ENCODE measurements at regions not wholly inside any gene's neighbourhood (a gene's known extent, or its start where the extent isn't known, plus 50 kb on each side); places are given as distances from the start of the nearest gene placed in this dataset.

DNA sequence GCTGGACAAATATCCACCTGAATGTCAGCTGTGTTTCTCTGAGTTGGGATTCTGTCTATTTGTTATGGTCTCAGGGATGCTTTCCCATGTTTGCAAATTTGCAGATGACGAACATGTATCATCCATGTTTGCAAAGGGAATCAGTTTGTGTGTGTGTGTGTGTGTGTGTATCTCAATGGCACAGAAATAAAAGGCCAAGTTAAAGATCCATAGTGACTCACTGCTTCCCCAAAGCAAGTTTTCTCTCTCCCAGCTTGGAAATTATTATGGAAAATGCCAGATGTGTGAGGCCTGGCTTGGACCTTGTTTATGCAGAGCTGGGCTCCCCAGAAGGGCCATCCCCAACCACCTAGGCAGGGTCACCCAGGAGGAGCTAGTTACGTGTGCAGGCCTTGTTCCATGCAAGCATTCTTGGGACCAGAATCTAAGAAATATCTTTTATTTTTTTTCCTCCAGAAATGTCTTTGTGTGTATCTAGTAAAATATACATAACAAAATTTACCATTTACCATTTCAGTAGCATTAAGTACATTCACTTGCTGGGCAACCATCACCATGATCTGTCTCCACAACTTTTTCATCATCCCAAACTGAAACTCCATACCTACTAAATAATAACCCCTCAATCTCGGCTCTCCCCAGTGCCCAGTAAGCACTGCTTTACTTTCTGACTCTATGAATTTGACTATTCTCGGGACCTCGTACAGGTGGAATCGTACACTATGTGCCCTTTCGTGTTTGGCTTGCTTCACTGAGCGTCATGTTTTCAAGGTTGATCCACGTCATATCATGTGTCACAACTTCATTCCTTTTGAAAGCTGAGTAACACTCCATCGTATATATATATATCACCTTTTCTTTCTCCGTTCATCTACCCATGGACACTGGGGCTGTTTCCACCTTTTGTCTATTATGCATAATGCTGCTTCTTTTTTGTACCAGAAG lies 56.6 kb upstream of the WNT7B start:
- Histone ChIP-seq H4K20me1 (ENCODE audit: insufficient read depth, low read length) (no peaks in the 10 kb centered on the region), H3K4ac (ENCODE audit: low read depth, low read length) (no peak overlapping the region), H4K91ac (ENCODE audit: insufficient read depth, low read depth, low read length) (no peak overlapping the region), H3K27ac (ENCODE audit: insufficient read depth, low read length) (no peak overlapping the region), H2AK5ac (ENCODE audit: low read depth, low read length) (no peak overlapping the region), H3K9me1 (ENCODE audit: insufficient read depth, low read length) (peaks cover 7% of the 10 kb centered on the region), H2BK120ac (ENCODE audit: low read depth, low read length) (no peak overlapping the region), H4K5ac (ENCODE audit: low read depth, low read length) (no peak overlapping the region), H3K4me1 (ENCODE audit: control insufficient read depth, insufficient read depth, low read length) (peaks cover 7% of the 10 kb centered on the region), H3K4me2 (ENCODE audit: low read depth, low read length) (no peak overlapping the region), H3K23ac (ENCODE audit: low read depth, low read length) (no peak overlapping the region), H3K9me3 (ENCODE audit: control insufficient read depth, insufficient read depth, low read length) (no peaks in the 10 kb centered on the region), H2AK9ac (replicated peaks; ENCODE audit: low read depth, low read length, poor library complexity) (no peak overlapping the region), H3K36me3 (ENCODE audit: control insufficient read depth, insufficient read depth, low read length) (no peaks in the 10 kb centered on the region), H2BK20ac (ENCODE audit: low read depth, low read length) (no peak overlapping the region), H3K18ac (ENCODE audit: low read depth, low read length) (no peak overlapping the region), H2BK15ac (ENCODE audit: low read depth, low read length) (no peak overlapping the region), H2BK5ac (ENCODE audit: low read depth, low read length, poor library complexity, severe bottlenecking) (no peak overlapping the region), H4K8ac (ENCODE audit: low read depth in 2 of 2, low read length in 2 of 2) (peak overlapping the region in 1 of 2 experiments; percentile 11; a peak in 1 of 4 replicates), H3K4me3 (ENCODE audit: insufficient read depth, low read depth, low read length) (no peak overlapping the region), H3K27me3 (ENCODE audit: control insufficient read depth, insufficient read depth, low read length) (no peaks in the 10 kb centered on the region), H3K56ac (ENCODE audit: extremely low read depth, insufficient read depth, low read length) (no peak overlapping the region), H2AFZ (replicated peaks; ENCODE audit: low read length, poor library complexity) (no peak overlapping the region), H3K79me1 (ENCODE audit: low read depth in 1 of 2, low read length in 2 of 2) (peaks cover 4 to 12% of the 10 kb centered on the region in 2 experiments; a peak in 3 of 4 replicates), H3K14ac (replicated peaks; ENCODE audit: low read depth, low read length) (no peak overlapping the region), H3K9ac (ENCODE audit: low read depth, low read length) (no peak overlapping the region)
- ChIA-PET CTCF (no interaction called here), POLR2A (ENCODE audit: unreplicated experiment) (no interaction called here)
- dilution Hi-C loops (cut with HindIII; ENCODE audit: low sequenced_read_pairs, unreplicated experiment) = no loop called here
- no TSS peak for BruUV-seq (replicated peaks)
- ATAC-seq (ENCODE audit: low read depth) = no peak
- WGBS, 2 experiments (ENCODE audit: extremely low coverage in 2 of 2, insufficient read length in 1 of 2) = 87% methylated on average over 3 of the region's 11 CpGs; no CpG with 5 or more reads in 1 of the 2 experiments
- peak; percentile 72 for DNase-seq
- in situ Hi-C loops (cut with MboI; ENCODE audit: low sequenced_read_pairs) = no loop called here
- TF ChIP-seq NFE2L2 (IDR thresholded peaks at IDR 0.05; ENCODE audit: low read depth, low read length) = no peak
- TF ChIP-seq, protein P1, sequence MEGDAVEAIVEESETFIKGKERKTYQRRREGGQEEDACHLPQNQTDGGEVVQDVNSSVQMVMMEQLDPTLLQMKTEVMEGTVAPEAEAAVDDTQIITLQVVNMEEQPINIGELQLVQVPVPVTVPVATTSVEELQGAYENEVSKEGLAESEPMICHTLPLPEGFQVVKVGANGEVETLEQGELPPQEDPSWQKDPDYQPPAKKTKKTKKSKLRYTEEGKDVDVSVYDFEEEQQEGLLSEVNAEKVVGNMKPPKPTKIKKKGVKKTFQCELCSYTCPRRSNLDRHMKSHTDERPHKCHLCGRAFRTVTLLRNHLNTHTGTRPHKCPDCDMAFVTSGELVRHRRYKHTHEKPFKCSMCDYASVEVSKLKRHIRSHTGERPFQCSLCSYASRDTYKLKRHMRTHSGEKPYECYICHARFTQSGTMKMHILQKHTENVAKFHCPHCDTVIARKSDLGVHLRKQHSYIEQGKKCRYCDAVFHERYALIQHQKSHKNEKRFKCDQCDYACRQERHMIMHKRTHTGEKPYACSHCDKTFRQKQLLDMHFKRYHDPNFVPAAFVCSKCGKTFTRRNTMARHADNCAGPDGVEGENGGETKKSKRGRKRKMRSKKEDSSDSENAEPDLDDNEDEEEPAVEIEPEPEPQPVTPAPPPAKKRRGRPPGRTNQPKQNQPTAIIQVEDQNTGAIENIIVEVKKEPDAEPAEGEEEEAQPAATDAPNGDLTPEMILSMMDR (conservative IDR thresholded peaks at IDR 0.05; ENCODE audit: low read depth, low read length) = no peak
- TF ChIP-seq FOS (IDR thresholded peaks at IDR 0.05; ENCODE audit: low read depth, low read length) = no peak
- TF ChIP-seq RCOR1 (IDR thresholded peaks at IDR 0.05; ENCODE audit: insufficient replicate concordance, low read length) = no peak
- TF ChIP-seq POLR2A (IDR thresholded peaks at IDR 0.05; ENCODE audit: low read depth, low read length) = no peak
- TF ChIP-seq CHD1 (IDR thresholded peaks at IDR 0.05; ENCODE audit: low read depth, low read length) = no peak
- TF ChIP-seq, protein P2, sequence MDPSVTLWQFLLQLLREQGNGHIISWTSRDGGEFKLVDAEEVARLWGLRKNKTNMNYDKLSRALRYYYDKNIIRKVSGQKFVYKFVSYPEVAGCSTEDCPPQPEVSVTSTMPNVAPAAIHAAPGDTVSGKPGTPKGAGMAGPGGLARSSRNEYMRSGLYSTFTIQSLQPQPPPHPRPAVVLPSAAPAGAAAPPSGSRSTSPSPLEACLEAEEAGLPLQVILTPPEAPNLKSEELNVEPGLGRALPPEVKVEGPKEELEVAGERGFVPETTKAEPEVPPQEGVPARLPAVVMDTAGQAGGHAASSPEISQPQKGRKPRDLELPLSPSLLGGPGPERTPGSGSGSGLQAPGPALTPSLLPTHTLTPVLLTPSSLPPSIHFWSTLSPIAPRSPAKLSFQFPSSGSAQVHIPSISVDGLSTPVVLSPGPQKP (IDR thresholded peaks at IDR 0.05; ENCODE audit: borderline replicate concordance, low read depth, low read length) = no peak
- TF ChIP-seq, protein P3, sequence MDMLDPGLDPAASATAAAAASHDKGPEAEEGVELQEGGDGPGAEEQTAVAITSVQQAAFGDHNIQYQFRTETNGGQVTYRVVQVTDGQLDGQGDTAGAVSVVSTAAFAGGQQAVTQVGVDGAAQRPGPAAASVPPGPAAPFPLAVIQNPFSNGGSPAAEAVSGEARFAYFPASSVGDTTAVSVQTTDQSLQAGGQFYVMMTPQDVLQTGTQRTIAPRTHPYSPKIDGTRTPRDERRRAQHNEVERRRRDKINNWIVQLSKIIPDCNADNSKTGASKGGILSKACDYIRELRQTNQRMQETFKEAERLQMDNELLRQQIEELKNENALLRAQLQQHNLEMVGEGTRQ (IDR thresholded peaks at IDR 0.05; ENCODE audit: low read depth, low read length) = no peak
- no peak for TF ChIP-seq SMC3 (IDR thresholded peaks at IDR 0.05; ENCODE audit: low read depth, low read length)
- intact Hi-C loops (cut with micrococcal nuclease) = no loop called here

All from IMR-90 (cell line).